KBM-7 (cell line): ENCODE measurements at regions not wholly inside any gene's neighbourhood (a gene's known extent, or its start where the extent isn't known, plus 50 kb on each side); places are given as distances from the start of the nearest gene placed in this dataset.

Experiments
- DNase-seq: peaks from one replicate; pipeline ENCODE4 v3.0.0-alpha.2; 2015
- in situ Hi-C: fragments of 300-500 bp; cut with MboI; formaldehyde crosslinking; loops from 2 replicates; pipeline ENCODE4 v1.14.3; 2020; ENCODE audit warnings: low sequenced_read_pairs, low pct_unique_long_range_greater_than_20kb, mixed read lengths

GRCh38 chr4:189302719-189303118 is 638.0 kb upstream of the FRG1 start:
- no peak for DNase-seq
- in situ Hi-C loops = no loop called here

GRCh38 chr4:189304167-189304566 is 636.5 kb upstream of the FRG1 start:
- in situ Hi-C loops = no loop called here
- no peak for DNase-seq

- in situ Hi-C loops = no loop called here
Observed at GRCh38 chr4:189304809-189305208, 635.9 kb upstream of the FRG1 start.

GRCh38 chr4:189305500-189305899 is 635.2 kb upstream of the FRG1 start:
- DNase-seq = no peak
- in situ Hi-C loops = no loop called here

More at GRCh38 chr4:189304809-189305208, 635.9 kb upstream of the FRG1 start:
- no peak for DNase-seq

- in situ Hi-C loops = no loop called here
- no peak for DNase-seq
Observed at GRCh38 chr4:189311251-189311650, 629.4 kb upstream of the FRG1 start.

GRCh38 chr4:189313064-189313463 is 627.6 kb upstream of the FRG1 start:
- no peak for DNase-seq
- in situ Hi-C loops = no loop called here

GRCh38 chr4:189313861-189314513 is 626.7 kb upstream of the FRG1 start:
- in situ Hi-C loops = no loop called here
- no peak for DNase-seq

GRCh38 chr4:189322426-189322825 is 618.2 kb upstream of the FRG1 start:
- in situ Hi-C loops = no loop called here
- DNase-seq = no peak

- in situ Hi-C loops = no loop called here
- DNase-seq = no peak
Observed at GRCh38 chr4:189341881-189342280, 598.8 kb upstream of the FRG1 start.

GRCh38 chr4:189355590-189355989 is 585.1 kb upstream of the FRG1 start:
- DNase-seq = no peak
- in situ Hi-C loops = no loop called here

GRCh38 chr4:189362364-189362763 is 578.3 kb upstream of the FRG1 start:
- in situ Hi-C loops = no loop called here
- DNase-seq = no peak

GRCh38 chr4:189364032-189364449 is 576.6 kb upstream of the FRG1 start:
- in situ Hi-C loops = no loop called here

GRCh38 chr4:189365451-189365850 is 575.2 kb upstream of the FRG1 start:
- in situ Hi-C loops = no loop called here

More at GRCh38 chr4:189364032-189364449, 576.6 kb upstream of the FRG1 start:
- no peak for DNase-seq

GRCh38 chr4:189367832-189368231 is 572.8 kb upstream of the FRG1 start:
- in situ Hi-C loops = no loop called here
- no peak for DNase-seq

More at GRCh38 chr4:189365451-189365850, 575.2 kb upstream of the FRG1 start:
- no peak for DNase-seq

- in situ Hi-C loops = no loop called here
- no peak for DNase-seq
Observed at GRCh38 chr4:189374176-189374575, 566.5 kb upstream of the FRG1 start.

GRCh38 chr4:189376901-189377300 is 563.8 kb upstream of the FRG1 start:
- in situ Hi-C loops = no loop called here
- no peak for DNase-seq

- in situ Hi-C loops = no loop called here
Observed at GRCh38 chr4:189377569-189377968, 563.1 kb upstream of the FRG1 start.

GRCh38 chr4:189385098-189385497 is 555.6 kb upstream of the FRG1 start:
- no peak for DNase-seq
- in situ Hi-C loops = no loop called here

More at GRCh38 chr4:189377569-189377968, 563.1 kb upstream of the FRG1 start:
- no peak for DNase-seq

GRCh38 chr4:189385579-189385978 is 555.1 kb upstream of the FRG1 start:
- no peak for DNase-seq
- in situ Hi-C loops = no loop called here

GRCh38 chr4:189396435-189396834 is 544.2 kb upstream of the FRG1 start:
- in situ Hi-C loops = no loop called here
- no peak for DNase-seq

GRCh38 chr4:189404271-189404670 is 536.4 kb upstream of the FRG1 start:
- in situ Hi-C loops = no loop called here
- no peak for DNase-seq
